ENCODE measurements at regions not wholly inside any gene's neighbourhood (a gene's known extent, or its start where the extent isn't known, plus 50 kb on each side); places are given as distances from the start of the nearest gene placed in this dataset.

GRCh38 chr14:104253901-104254353 lies 115.5 kb downstream of the KIF26A start:
- ChIA-PET POLR2A (no interaction called here), CTCF (no interaction called here), RAD21 (ENCODE audit: low non-redundant PET in 1 of 2, low total read pairs in 2 of 2, uncharacterized antibody in 2 of 2, unreplicated experiment in 2 of 2) (no interaction called here)
- no peak for DNase-seq (ENCODE audit: low read depth, low spot score)
- intact Hi-C loops (cut with micrococcal nuclease), result no loop called here
- Histone ChIP-seq H3K9me3 (ENCODE audit: control insufficient read depth in 1 of 2, insufficient read depth in 1 of 2, low read depth in 1 of 2, low read length in 2 of 2) (no peaks in the 10 kb centered on the region), H3K9ac (ENCODE audit: low read length) (no peak overlapping the region), H3K79me2 (ENCODE audit: insufficient read depth, low read length) (no peaks in the 10 kb centered on the region), H4K20me1 (ENCODE audit: insufficient read depth) (no peaks in the 10 kb centered on the region), H3K27me3 (ENCODE audit: insufficient read depth, low read length) (no peaks in the 10 kb centered on the region; the same call in 1 of the 2 replicates), H3K9me2 (ENCODE audit: insufficient read depth) (no peaks in the 10 kb centered on the region), H3K27ac (ENCODE audit: low read depth, low read length) (no peak overlapping the region), H3K4me3 (replicated peaks in 1 of 2; ENCODE audit: low read depth in 1 of 2, low read length in 2 of 2) (no peak overlapping the region), H3K36me3 (ENCODE audit: control insufficient read depth in 1 of 2, insufficient read depth in 2 of 2, low read length in 2 of 2) (no peaks in the 10 kb centered on the region), H3K4me1 (ENCODE audit: control insufficient read depth in 1 of 2, insufficient read depth in 2 of 2, low read length in 2 of 2) (no peaks in the 10 kb centered on the region), H3K4me2 (ENCODE audit: low read length) (no peak overlapping the region), H2AFZ (ENCODE audit: low read depth, low read length, poor library complexity, severe bottlenecking) (no peak overlapping the region)
- no peak for TF ChIP-seq SP1 (IDR thresholded peaks at IDR 0.05; ENCODE audit: low read depth)
- no peak for TF ChIP-seq MAX (IDR thresholded peaks at IDR 0.05)
- no peak for TF ChIP-seq FOSL1 (IDR thresholded peaks at IDR 0.05; ENCODE audit: low read depth)
- TF ChIP-seq POLR2A (IDR thresholded peaks at IDR 0.05; ENCODE audit: borderline replicate concordance, extremely low read depth, insufficient read depth, insufficient read length), result no peak
- no peak for TF ChIP-seq ZBTB33 (IDR thresholded peaks at IDR 0.05; ENCODE audit: extremely low read depth, insufficient replicate concordance, low read length)
- no peak for TF ChIP-seq SRF (IDR thresholded peaks at IDR 0.05; ENCODE audit: low read depth)
- no peak for TF ChIP-seq RAD21 (IDR thresholded peaks at IDR 0.05; ENCODE audit: low read depth)
- no peak for TF ChIP-seq CEBPB (IDR thresholded peaks at IDR 0.05; ENCODE audit: low read depth)
- no peak for TF ChIP-seq EZH2 (IDR thresholded peaks at IDR 0.05)
- no TSS peak for BruUV-seq (replicated peaks)
- no peak for ATAC-seq
